H1 (cell line): ENCODE measurements at regions not wholly inside any gene's neighbourhood (a gene's known extent, or its start where the extent isn't known, plus 50 kb on each side); places are given as distances from the start of the nearest gene placed in this dataset.

Experiments used
- BRCA1 ChIP-seq: IDR thresholded peaks from 2 replicates; pipeline ENCODE4 v1.6.1; 2012; ENCODE audit warnings: low read depth, low read length, improper control_type of control experiment
- HDAC6 ChIP-seq: IDR thresholded peaks from one replicate; pipeline ENCODE4 v1.7.1; 2012; ENCODE audit warnings: low read depth, mild to moderate bottlenecking, inconsistent platforms, low read length, moderate library complexity
- KDM1A ChIP-seq: fragments of 200-600, 300-600 bp; sonication (generic); IDR thresholded peaks from 2 replicates; pipeline ENCODE4 v1.7.1; 2016; ENCODE audit warnings: mild to moderate bottlenecking, low read length, borderline replicate concordance
- KDM5A ChIP-seq: fragments of 200-600 bp; IDR thresholded peaks from 2 replicates; pipeline ENCODE4 v1.7.1; 2012; ENCODE audit warnings: mild to moderate bottlenecking, low read length, inconsistent platforms, mixed read lengths
- NANOG ChIP-seq: IDR thresholded peaks from 2 replicates; pipeline ENCODE4 v1.6.1; 2011; ENCODE audit warnings: low read length, low read depth, mild to moderate bottlenecking, inconsistent platforms; ENCODE audit not compliant: insufficient read depth, poor library complexity, severe bottlenecking
- TF ChIP-seq, protein P1 (sequence below): IDR thresholded peaks from 2 replicates; pipeline ENCODE4 v1.6.1; 2012; ENCODE audit warnings: inconsistent platforms

DNA sequence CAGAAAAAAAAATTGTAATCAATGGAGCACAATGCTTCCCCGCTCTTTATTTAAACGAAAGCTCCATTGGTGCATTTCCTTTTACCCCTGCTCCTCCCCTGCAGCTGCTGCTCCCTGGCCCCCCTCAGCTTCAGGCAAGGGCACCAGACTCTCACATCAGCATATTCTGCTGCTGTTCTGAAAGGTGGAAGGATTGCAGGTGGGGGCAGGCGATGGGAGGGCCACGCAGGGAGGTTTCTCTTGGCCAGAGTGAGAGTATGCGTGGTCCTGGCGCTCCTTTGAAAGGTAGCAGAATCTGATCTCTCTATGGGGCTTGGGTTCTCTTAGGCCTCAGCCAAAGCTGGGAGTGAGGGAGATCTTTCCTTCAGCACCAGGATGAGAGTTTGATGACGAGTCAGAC is 240.9 kb upstream of the CADM1 start (continued):
- TF ChIP-seq NANOG, result no peak
- TF ChIP-seq BRCA1, result no peak
- no peak for TF ChIP-seq HDAC6
- TF ChIP-seq, protein P1, sequence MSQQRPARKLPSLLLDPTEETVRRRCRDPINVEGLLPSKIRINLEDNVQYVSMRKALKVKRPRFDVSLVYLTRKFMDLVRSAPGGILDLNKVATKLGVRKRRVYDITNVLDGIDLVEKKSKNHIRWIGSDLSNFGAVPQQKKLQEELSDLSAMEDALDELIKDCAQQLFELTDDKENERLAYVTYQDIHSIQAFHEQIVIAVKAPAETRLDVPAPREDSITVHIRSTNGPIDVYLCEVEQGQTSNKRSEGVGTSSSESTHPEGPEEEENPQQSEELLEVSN, result no peak
- no peak for TF ChIP-seq KDM5A
- TF ChIP-seq KDM1A, result no peak
